ENCODE measurements at regions not wholly inside any gene's neighbourhood (a gene's known extent, or its start where the extent isn't known, plus 50 kb on each side); places are given as distances from the start of the nearest gene placed in this dataset.

DNA sequence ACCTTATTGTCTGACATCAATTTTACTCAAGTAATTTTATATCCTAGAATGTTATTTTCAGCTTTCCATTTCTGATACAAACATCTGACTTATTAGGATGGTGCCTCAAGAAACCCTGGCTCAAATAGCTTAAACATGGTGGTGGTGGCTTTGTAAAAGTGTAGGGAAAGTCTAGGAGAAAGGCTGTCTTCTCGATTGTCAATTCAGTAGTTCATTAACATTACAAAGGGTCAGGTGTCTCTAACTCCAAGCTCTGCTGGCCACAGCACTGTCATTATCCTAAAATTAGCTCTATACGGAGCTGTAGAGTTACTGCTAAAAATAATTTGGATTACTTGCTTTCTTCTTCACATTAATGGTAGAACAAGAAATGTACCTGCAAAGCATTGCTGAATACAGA is 1360.1 kb upstream of the CDH6 start:
- TF ChIP-seq, protein P1, sequence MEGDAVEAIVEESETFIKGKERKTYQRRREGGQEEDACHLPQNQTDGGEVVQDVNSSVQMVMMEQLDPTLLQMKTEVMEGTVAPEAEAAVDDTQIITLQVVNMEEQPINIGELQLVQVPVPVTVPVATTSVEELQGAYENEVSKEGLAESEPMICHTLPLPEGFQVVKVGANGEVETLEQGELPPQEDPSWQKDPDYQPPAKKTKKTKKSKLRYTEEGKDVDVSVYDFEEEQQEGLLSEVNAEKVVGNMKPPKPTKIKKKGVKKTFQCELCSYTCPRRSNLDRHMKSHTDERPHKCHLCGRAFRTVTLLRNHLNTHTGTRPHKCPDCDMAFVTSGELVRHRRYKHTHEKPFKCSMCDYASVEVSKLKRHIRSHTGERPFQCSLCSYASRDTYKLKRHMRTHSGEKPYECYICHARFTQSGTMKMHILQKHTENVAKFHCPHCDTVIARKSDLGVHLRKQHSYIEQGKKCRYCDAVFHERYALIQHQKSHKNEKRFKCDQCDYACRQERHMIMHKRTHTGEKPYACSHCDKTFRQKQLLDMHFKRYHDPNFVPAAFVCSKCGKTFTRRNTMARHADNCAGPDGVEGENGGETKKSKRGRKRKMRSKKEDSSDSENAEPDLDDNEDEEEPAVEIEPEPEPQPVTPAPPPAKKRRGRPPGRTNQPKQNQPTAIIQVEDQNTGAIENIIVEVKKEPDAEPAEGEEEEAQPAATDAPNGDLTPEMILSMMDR (IDR thresholded peaks at IDR 0.05): no peak
- no peak for TF ChIP-seq POLR2A (IDR thresholded peaks at IDR 0.05)

All from testis (tissue), 2 donors.